ES-I3 (cell line): ENCODE measurements at regions not wholly inside any gene's neighbourhood (a gene's known extent, or its start where the extent isn't known, plus 50 kb on each side); places are given as distances from the start of the nearest gene placed in this dataset.
"Not testable (repeated sequence)": the region's sequence is repeated elsewhere in the genome, so short reads cannot be mapped to it uniquely, and the experiment has no call there.

Experiments used
- H3K36me3 ChIP-seq: 2 replicates; pipeline ENCODE4 v1.6.1; 2013; ENCODE audit warnings: mild to moderate bottlenecking, low read length, control low read depth, moderate library complexity; ENCODE audit not compliant: insufficient read depth
- H3K4me1 ChIP-seq: 2 replicates; pipeline ENCODE4 v1.6.1; 2013; ENCODE audit warnings: mild to moderate bottlenecking, control low read depth, low read length; ENCODE audit not compliant: insufficient read depth
- H3K9ac ChIP-seq: 2 replicates; pipeline ENCODE4 v1.6.1; 2013; ENCODE audit warnings: low read depth, mild to moderate bottlenecking, low read length, moderate library complexity
- H3K9me3 ChIP-seq: 2 replicates; pipeline ENCODE4 v1.6.1; 2013; ENCODE audit warnings: mild to moderate bottlenecking, low read length, moderate library complexity; ENCODE audit not compliant: control insufficient read depth, insufficient read depth

DNA sequence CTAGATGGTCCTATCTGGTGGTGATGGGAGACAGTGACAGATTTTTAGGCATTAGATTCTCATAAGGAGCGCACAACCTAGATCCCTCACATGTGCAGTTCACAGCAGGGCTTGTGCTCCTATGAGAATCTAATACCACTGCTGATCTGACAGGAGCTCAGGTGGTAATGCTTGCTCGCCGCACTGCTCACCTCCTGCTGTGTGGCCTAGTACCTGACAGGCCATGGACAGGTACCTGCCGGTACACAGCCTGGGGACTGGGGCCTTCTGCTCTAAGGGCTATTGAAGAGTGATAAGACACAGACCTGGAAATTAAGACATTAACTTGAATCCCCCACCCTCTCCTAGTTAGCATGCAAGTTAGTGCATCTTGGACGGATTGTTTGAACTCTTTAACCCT, 64.4 kb downstream of the KLRB1 start:
- H3K9me3 ChIP-seq, H3K4me1 ChIP-seq, H3K36me3 ChIP-seq, H3K9ac ChIP-seq: not testable (repeated sequence)

DNA sequence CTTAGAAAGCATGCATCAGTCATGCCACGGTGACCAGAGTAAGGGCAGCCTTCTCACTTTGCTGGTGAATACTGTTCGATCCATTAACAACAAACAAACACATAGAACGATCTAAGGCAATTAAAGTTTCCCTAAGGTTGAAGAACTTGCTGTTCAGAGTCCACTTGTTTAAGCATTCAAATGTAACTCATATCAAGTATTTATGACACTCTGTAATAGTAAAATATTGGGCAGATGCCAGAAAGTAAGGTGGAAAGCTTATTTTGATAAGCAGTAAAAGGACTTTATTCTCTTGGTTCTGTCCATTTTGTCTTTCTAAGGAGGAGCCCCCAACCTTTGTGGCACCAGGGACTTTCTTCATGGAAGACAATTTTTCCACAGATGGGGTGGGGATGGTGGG, 64.9 kb downstream of the KLRB1 start:
- H3K4me1 ChIP-seq, H3K36me3 ChIP-seq, H3K9me3 ChIP-seq, H3K9ac ChIP-seq: not testable (repeated sequence)

DNA sequence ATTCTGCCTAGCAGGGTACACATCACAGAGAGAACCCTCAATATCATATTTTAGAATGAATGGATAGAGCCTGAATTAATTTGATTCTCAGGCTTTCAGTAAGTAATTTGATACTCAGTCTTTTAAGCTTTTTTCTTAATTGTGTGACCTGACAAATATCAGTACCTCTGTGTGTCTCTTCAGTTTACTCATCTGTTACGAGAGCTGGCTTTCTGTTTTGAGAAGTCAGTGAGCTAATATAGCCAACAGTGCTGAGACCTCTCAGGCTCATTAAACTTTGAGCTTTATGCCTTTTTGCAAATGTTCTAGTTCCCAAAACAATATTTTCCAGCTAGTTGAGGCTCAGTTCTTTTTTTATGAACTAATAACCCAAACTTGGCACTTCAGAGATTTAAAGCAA, 91.8 kb downstream of the KLRB1 start:
- not testable (repeated sequence) for H3K4me1 ChIP-seq, H3K9me3 ChIP-seq, H3K9ac ChIP-seq, H3K36me3 ChIP-seq

DNA sequence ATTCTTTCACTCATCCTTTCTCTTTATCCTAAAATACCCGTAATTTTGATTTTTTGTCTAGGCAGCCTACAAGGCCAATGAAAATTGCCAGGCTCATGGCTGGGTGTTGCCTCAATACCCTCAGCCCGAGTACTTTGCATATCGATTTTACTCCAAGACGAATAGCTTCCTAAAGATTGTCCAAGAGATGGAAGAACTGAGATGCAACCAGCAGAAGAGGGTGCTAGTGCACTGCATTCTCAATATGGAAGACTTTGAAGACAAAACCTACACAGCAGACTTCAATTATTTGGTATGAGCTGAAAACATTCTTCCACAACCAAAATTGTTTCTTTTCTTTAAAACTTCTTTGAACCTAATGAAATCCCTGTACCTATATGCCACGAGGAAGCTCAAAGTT, 95.0 kb downstream of the KLRB1 start:
- not testable (repeated sequence) for H3K9ac ChIP-seq, H3K36me3 ChIP-seq, H3K4me1 ChIP-seq, H3K9me3 ChIP-seq

DNA sequence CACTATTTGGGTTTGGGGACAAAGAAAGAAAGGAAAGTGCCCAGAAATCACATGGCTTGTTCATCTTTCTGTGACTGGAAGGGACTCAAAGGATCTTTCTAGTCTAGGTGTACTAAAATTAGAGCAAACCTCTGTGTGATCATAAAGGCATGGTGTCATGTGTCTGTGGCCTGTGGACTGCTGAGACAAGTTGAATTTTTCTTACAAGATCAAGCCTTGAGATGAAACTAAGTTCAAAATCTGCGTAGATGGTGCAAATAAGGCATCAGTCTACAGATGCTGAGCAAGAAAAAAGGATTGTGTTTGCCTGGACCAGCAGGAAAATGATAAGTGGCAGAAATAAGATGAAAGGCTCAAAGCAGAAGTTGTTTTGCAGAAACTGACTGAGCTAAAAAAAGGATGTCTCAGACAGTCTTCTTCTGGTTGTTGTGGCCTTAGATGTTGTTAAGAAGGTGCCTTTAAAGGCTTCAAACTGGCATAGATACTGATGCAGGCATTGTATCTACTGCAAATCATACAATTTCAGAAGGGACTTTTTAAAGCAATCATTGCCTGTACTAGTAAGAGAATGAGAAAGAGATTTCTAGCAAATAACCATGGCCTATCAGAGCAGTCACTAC, 97.2 kb downstream of the KLRB1 start:
- not testable (repeated sequence) for H3K4me1 ChIP-seq, H3K9me3 ChIP-seq, H3K9ac ChIP-seq, H3K36me3 ChIP-seq

DNA sequence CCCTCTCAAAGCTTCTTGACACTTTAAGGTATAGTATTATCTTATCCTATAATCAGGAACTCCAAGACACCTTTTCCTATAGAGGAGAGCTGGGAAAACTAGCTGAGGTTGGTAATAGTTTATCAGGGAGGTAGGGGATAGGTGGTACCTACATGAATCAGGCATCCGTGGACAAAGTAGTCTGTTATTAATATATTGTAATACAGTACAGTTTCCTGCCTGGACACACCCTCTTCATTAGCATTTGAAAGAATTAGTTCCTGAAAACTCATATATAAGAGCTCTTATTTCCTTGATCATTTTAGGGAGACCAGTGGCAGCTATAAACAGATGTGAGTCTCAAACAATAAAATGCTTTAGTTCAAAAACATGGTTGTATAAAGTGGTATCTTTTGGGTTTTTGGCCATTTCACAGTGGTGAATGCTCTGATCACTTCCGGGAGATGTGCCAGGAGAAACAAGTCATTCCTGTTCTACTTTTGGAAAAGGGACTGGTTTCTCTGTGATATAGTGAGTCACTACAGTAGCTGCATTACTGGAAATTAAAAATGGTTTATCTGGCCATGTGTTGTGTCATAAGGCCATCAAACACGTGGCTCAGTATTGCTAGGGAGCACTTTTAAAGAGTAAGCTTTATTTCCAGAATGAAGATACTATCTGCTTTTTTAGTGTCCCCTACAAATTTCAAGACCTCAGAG, 98.1 kb downstream of the KLRB1 start:
- H3K36me3 ChIP-seq = no peaks in the 10 kb centered on the region
- H3K9ac ChIP-seq = no peak overlapping the region
- H3K9me3 ChIP-seq = no peaks in the 10 kb centered on the region

DNA sequence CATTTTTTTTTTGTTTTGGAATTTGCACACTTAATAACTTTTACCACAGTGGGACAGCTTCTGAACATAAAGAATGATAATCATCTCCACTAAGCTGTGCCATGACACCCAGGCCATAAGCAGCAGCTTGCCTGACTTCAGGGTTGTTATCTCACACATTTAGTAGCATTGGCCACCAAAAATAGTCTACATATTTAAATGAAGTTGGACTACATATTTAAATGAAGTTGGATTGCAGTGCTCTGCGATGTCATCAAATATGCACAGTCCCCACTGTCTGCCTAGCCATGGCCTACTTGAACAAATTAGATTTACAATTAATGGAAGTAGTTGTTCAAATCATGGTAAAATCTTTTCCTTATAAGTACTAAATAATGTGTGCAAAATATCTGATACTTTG, 101.0 kb downstream of the KLRB1 start:
- H3K9ac ChIP-seq = no peak overlapping the region
- H3K9me3 ChIP-seq = no peaks in the 10 kb centered on the region
- no peaks in the 10 kb centered on the region for H3K4me1 ChIP-seq
- H3K36me3 ChIP-seq = no peaks in the 10 kb centered on the region

More for the DNA sequence above, 98.1 kb downstream of the KLRB1 start:
- H3K4me1 ChIP-seq = no peaks in the 10 kb centered on the region

DNA sequence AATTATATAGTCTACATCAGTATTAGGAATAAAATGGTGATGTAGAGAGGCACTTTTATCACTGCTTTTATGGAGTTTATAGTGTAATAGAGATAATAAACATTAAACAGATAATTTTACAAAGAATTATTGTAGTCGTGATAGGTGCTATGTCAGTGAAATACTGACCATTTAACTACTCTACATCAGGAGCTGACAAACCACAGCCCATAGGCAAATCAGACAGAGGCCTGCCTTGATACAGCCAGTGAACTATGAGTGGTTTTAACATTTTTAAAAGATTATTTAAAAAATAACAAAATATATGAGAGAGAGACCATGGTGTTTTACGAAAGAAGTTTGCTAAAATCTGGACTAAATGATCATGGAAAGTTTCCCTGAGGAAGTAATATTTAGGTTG, 104.3 kb downstream of the KLRB1 start:
- not testable (repeated sequence) for H3K36me3 ChIP-seq, H3K4me1 ChIP-seq, H3K9ac ChIP-seq, H3K9me3 ChIP-seq

DNA sequence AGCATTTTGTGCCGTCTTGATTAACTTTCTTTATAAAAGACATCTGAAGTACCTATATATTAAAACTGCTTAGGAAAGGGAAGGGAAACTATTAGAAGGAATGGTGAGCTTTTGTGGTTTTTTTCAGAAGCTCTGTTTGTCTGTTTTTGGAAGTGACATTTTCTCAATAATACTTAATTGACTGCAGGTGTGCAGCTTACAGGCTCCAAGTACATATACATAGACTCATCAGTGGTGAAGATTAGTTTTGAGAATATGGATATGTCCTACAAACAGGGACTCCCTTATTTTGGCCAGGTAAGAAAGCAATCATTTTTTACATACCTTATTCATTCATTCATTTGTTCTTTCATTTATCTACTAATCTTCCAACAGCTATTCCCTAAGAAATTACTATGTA, 104.9 kb downstream of the KLRB1 start:
- H3K9ac ChIP-seq, H3K36me3 ChIP-seq, H3K4me1 ChIP-seq, H3K9me3 ChIP-seq: not testable (repeated sequence)

DNA sequence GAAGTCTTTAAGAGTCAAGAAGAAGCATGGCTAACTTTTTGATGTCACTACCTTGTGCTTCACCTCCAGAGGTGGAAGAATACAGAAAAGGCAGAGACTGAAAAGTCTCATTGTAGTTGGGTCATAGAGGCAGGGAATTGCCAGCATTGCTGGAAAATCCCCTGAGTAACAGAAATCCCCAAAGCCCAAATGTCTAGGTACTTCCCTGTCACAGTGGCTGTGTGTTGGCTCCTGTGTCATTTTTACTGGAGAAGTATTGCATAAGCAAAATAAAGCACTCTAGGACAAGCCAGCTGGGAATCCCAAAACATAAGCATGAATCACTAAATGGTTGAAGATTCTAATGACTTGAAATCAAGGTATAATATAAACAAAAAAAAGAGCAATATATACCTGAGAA, 114.4 kb downstream of the KLRB1 start:
- H3K9me3 ChIP-seq, H3K9ac ChIP-seq, H3K36me3 ChIP-seq, H3K4me1 ChIP-seq: not testable (repeated sequence)

DNA sequence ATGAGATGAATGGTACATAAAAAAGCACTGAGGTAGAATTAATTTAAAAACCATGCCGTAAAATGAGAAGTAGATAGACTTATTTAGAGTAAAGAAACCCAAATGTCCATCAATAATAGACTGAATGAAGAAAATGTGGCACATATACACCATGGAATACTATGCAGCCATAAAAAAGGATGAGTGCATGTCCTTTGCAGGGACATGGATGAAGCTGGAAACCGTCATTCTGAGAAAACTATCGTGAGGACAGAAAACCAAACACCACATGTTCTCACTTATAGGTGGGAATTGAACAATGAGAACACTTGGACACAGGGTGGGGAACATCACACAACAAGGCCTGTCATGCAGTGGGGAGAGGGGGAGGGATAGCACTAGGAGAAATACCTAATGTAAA, 126.4 kb downstream of the KLRB1 start:
- H3K9ac ChIP-seq, H3K4me1 ChIP-seq, H3K36me3 ChIP-seq, H3K9me3 ChIP-seq: not testable (repeated sequence)

DNA sequence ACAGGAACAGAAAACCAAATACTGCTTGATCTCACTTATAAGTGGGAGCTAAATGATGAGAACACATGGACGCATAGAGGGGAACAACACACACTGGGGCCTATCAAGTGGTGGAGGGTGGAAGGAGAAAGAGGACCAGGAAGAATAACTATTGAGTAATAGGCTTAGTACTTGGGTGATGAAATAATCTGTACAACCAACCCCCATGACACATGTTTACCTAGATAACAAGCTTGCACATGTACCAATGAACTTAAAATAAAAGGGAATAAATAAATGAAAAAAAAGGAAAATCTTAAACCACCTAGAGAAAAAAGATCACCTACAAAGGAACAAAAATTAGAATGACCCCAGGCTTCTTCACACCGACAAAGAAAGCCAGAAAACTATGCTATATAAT, 133.5 kb downstream of the KLRB1 start:
- not testable (repeated sequence) for H3K36me3 ChIP-seq, H3K4me1 ChIP-seq, H3K9ac ChIP-seq, H3K9me3 ChIP-seq

DNA sequence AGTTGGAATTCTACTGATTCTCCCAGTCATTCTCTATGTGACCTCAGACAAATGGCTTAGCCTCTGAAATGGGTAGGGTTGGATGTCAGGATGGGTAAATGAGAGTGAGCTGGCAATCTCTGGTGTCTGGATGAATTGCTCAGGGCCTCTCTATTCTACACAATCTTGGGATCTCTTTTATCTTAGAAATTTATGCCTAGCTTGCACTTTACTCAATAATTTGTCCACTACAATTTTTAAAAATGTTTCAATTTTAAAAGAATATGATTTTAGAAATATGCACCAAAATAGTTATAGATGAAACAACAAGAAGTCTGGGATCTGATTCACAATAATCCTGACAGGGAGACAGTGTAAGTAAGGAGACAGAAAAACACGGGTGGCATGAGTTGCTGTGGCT, 134.1 kb downstream of the KLRB1 start:
- H3K9ac ChIP-seq, H3K4me1 ChIP-seq, H3K9me3 ChIP-seq, H3K36me3 ChIP-seq: not testable (repeated sequence)

DNA sequence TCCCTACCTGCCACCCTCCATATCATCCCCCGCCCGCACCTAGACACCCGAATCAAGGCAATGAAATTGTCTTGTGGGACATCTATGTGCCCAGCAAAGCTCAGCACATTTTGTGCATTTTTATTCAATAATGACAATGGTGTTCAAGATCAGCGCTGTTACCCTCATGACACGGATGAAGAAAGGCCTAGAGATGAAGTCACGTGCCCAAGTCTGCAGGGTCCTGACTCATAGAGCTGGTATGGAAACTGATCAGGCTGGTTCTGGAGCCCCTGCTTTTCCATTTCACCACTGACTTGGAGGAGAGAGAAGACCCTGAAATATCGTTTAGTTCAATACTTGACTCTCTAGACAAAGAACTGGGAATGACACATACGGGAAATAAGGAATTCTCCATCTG, 136.2 kb downstream of the KLRB1 start:
- H3K9me3 ChIP-seq, H3K4me1 ChIP-seq, H3K36me3 ChIP-seq, H3K9ac ChIP-seq: not testable (repeated sequence)

DNA sequence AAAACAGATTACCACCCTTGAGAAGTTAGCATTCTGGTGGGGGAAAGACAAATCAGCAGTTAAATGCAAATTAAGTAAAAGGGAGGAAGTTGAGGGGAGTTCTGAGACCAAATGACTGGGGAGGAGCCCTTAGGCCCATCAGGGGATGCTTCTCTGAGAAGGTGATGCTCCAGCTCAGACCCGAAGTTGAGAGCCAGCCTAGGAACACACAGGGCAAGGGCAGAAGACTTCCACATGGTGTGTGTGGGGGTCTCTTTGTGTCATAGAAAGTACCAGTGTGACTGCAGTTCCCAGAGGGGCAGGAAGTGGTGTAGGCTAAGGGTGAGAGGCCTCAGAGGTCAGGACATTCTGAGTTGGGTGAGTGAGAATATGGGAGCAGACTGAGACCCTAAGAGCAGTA, 137.3 kb downstream of the KLRB1 start:
- H3K36me3 ChIP-seq, H3K4me1 ChIP-seq, H3K9ac ChIP-seq, H3K9me3 ChIP-seq: not testable (repeated sequence)

DNA sequence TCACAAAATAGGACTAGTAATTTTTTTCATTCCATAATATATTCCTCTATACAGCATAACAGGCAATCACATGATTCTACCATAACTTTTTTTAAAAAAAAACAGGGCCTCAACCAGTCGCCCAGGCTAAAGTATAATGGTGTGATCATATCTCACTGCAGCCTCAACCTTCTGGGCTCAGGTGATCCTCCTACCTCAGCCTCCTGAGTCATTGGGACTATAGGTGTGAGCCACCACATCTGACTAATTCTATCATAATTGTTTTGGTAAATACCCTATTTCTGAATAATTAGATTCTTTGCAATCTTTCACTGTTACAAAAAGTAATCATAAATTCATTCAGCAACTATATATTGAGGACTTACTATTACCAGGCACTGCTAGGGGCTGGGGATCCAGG, 137.8 kb downstream of the KLRB1 start:
- not testable (repeated sequence) for H3K4me1 ChIP-seq, H3K36me3 ChIP-seq, H3K9ac ChIP-seq, H3K9me3 ChIP-seq
